ENCODE measurements at regions not wholly inside any gene's neighbourhood (a gene's known extent, or its start where the extent isn't known, plus 50 kb on each side); places are given as distances from the start of the nearest gene placed in this dataset.
"Not testable (repeated sequence)": the region's sequence is repeated elsewhere in the genome, so short reads cannot be mapped to it uniquely, and the experiment has no call there.

GRCh38 chr14:105909828-105910120 is 383.4 kb downstream of the TMEM121 start:
- TF ChIP-seq TAF1 (IDR thresholded peaks at IDR 0.05; ENCODE audit: low read depth, low read length); MAX (IDR thresholded peaks at IDR 0.05); CTCF (IDR thresholded peaks at IDR 0.05; ENCODE audit: control extremely low read depth in 1 of 3, insufficient read depth in 1 of 3, low read depth in 1 of 3, low read length in 3 of 3); POLR2A (IDR thresholded peaks at IDR 0.05; ENCODE audit: control extremely low read depth in 1 of 2, low read depth in 2 of 2, low read length in 2 of 2); POLR2AphosphoS5 (IDR thresholded peaks at IDR 0.05; ENCODE audit: low read depth, low read length); CBX5 (IDR thresholded peaks at IDR 0.05; ENCODE audit: low read depth, low read length); CREB1 (IDR thresholded peaks at IDR 0.05); SIN3A (conservative IDR thresholded peaks at IDR 0.05 in 1 of 2, IDR thresholded peaks at IDR 0.05 in 1 of 2; ENCODE audit: low read depth in 1 of 2, low read length in 2 of 2); EP300 (IDR thresholded peaks at IDR 0.05; ENCODE audit: borderline replicate concordance in 1 of 2, low read depth in 2 of 2, low read length in 2 of 2); RFX5 (IDR thresholded peaks at IDR 0.05; ENCODE audit: borderline replicate concordance, low read depth, low read length): not testable (repeated sequence)

Measured in H1 (cell line).